GM12873 (cell line): ENCODE measurements at regions not wholly inside any gene's neighbourhood (a gene's known extent, or its start where the extent isn't known, plus 50 kb on each side); places are given as distances from the start of the nearest gene placed in this dataset.

Source experiments
- TF ChIP-seq, protein P1 (sequence below): IDR thresholded peaks from 2 replicates; pipeline ENCODE4 v1.5.1; 2012; ENCODE audit warnings: low read depth, mild to moderate bottlenecking, moderate library complexity, low read length, control low read depth; ENCODE audit not compliant: insufficient read depth; ENCODE audit errors: missing control alignments

GRCh38 chr4:189615217-189615663 lies 325.4 kb upstream of the FRG1 start:
- TF ChIP-seq, protein P1, sequence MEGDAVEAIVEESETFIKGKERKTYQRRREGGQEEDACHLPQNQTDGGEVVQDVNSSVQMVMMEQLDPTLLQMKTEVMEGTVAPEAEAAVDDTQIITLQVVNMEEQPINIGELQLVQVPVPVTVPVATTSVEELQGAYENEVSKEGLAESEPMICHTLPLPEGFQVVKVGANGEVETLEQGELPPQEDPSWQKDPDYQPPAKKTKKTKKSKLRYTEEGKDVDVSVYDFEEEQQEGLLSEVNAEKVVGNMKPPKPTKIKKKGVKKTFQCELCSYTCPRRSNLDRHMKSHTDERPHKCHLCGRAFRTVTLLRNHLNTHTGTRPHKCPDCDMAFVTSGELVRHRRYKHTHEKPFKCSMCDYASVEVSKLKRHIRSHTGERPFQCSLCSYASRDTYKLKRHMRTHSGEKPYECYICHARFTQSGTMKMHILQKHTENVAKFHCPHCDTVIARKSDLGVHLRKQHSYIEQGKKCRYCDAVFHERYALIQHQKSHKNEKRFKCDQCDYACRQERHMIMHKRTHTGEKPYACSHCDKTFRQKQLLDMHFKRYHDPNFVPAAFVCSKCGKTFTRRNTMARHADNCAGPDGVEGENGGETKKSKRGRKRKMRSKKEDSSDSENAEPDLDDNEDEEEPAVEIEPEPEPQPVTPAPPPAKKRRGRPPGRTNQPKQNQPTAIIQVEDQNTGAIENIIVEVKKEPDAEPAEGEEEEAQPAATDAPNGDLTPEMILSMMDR: no peak

- TF ChIP-seq, protein P1: no peak
These were observed 284.0 kb upstream of the FRG1 start for GRCh38 chr4:189656641-189657040.

- TF ChIP-seq, protein P1: no peak
These were observed 281.4 kb upstream of the FRG1 start for GRCh38 chr4:189659287-189659686.

- TF ChIP-seq, protein P1: no peak
These were observed 279.8 kb upstream of the FRG1 start for GRCh38 chr4:189660722-189661360.

DNA sequence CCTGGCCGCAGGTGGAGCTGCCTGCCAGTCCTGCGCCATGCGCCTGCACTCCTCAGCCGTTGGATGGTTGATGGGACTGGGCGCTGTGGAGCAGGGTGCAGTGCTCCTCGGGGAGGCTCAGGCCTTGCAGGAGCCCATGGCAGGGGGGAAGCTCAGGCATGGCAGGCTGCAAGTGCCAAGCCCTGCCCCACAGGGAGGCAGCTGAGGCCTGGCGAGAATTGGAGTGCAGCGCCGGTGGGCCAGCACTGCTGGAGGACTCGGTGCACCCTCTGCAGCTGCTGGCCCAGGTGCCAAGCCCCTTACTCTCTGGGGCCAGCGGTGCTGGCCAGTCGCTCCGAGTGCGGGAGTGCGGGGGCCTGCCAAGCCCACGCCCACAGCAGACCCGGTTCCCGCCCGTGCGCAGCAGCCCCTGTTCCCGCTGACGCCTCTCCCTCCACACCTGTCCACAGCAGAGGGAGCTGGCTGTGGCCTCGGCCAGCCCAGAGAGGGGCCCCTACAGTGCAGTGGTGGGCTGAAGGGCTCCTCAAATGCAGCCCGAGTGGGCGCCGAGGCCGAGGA lies 275.9 kb upstream of the FRG1 start:
- TF ChIP-seq, protein P1: no peak

DNA sequence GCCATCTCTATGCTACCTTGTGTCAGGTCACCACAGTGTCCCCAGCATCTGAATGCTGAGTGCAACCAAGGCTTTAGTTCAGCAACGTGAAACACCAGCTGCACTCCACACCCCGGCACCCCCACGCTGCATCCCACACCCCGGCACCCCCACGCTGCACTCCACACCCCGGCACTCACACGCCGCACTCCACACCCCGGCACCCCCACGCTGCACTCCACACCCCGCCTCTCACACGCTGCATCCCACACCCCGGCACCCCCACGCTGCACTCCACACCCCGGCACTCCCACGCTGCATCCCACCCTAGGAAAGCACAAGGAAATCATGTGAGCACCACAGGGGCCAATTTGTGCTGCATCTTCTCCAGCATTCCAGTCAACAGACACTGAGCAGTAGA lies 199.8 kb upstream of the FRG1 start:
- TF ChIP-seq, protein P1: no peak

DNA sequence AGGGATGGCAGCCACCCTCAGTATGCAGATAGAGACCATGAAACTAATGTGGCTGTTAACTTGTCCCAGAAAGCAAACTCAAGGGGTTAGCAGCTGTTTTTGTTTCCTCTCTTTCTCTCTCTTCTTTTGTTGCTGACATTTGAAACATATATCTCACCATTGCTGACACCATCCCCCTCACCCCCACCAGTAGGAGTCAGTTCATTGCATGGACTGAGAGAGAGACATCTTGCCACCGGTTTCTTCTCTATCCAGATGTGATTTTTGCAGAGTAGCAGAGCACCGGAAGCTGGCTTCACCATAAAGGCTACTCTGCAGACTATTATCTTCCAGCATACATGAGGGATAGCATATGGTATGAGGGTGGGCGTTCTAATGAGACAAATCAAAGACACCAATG lies 177.1 kb upstream of the FRG1 start:
- TF ChIP-seq, protein P1: no peak
